HEK293 (cell line): ENCODE measurements at regions not wholly inside any gene's neighbourhood (a gene's known extent, or its start where the extent isn't known, plus 50 kb on each side); places are given as distances from the start of the nearest gene placed in this dataset.

Experiments
- BCL11A ChIP-seq: fragments of 450-650 bp; formaldehyde crosslinking; IDR thresholded peaks from 2 replicates; pipeline ENCODE4 v1.5.1; 2016; ENCODE audit warnings: low read depth, missing biosample characterization, missing genetic modification characterization
- BCL11B ChIP-seq: fragments of 450-650 bp; formaldehyde crosslinking; IDR thresholded peaks from 2 replicates; pipeline ENCODE4 v1.5.1; 2016; ENCODE audit warnings: low read depth, missing biosample characterization, missing genetic modification characterization
- GLI4 ChIP-seq: fragments of 450-650 bp; formaldehyde crosslinking; IDR thresholded peaks from 2 replicates; pipeline ENCODE4 v1.5.1; 2016; ENCODE audit warnings: missing biosample characterization, missing genetic modification characterization
- GLIS1 ChIP-seq: fragments of 450-650 bp; formaldehyde crosslinking; IDR thresholded peaks from 2 replicates; pipeline ENCODE4 v1.5.1; 2016; ENCODE audit warnings: missing biosample characterization, missing genetic modification characterization
- GLIS2 ChIP-seq: fragments of 450-650 bp; formaldehyde crosslinking; IDR thresholded peaks from 2 replicates; pipeline ENCODE4 v1.5.1; 2016; ENCODE audit warnings: missing biosample characterization, missing genetic modification characterization
- HOXA7 ChIP-seq: sonication (generic); formaldehyde crosslinking; IDR thresholded peaks from 2 replicates; pipeline ENCODE4 v1.8.1; 2022; ENCODE audit warnings: missing genetic modification reagents, borderline replicate concordance
- IKZF3 ChIP-seq: fragments of 450-650 bp; IDR thresholded peaks from 2 replicates; pipeline ENCODE4 v1.5.0; 2018; ENCODE audit warnings: missing biosample characterization, mild to moderate bottlenecking, missing genetic modification characterization, moderate library complexity
- KLF1 ChIP-seq: fragments of 450-650 bp; formaldehyde crosslinking; IDR thresholded peaks from 2 replicates; pipeline ENCODE4 v1.5.1; 2016; ENCODE audit warnings: missing biosample characterization, missing genetic modification characterization
- KLF10 ChIP-seq: fragments of 450-650 bp; IDR thresholded peaks from 2 replicates; pipeline ENCODE4 v1.5.1; 2018; ENCODE audit warnings: missing biosample characterization, mild to moderate bottlenecking, missing genetic modification characterization
- KLF7 ChIP-seq: fragments of 450-650 bp; formaldehyde crosslinking; IDR thresholded peaks from 2 replicates; pipeline ENCODE4 v1.5.1; 2016; ENCODE audit warnings: missing biosample characterization, missing genetic modification characterization, borderline replicate concordance
- PATZ1 ChIP-seq: fragments of 450-650 bp; formaldehyde crosslinking; IDR thresholded peaks from 2 replicates; pipeline ENCODE4 v1.5.1; 2016; ENCODE audit warnings: missing biosample characterization, missing genetic modification characterization
- SCRT2 ChIP-seq: fragments of 450-650 bp; formaldehyde crosslinking; IDR thresholded peaks from 2 replicates; pipeline ENCODE4 v1.5.1; 2016; ENCODE audit warnings: missing biosample characterization, missing genetic modification characterization
- SP7 ChIP-seq: fragments of 450-650 bp; formaldehyde crosslinking; IDR thresholded peaks from 2 replicates; pipeline ENCODE4 v1.5.1; 2016; ENCODE audit warnings: missing biosample characterization, missing genetic modification characterization
- TSHZ1 ChIP-seq: fragments of 450-650 bp; formaldehyde crosslinking; IDR thresholded peaks from 2 replicates; pipeline ENCODE4 v1.5.1; 2016; ENCODE audit warnings: missing biosample characterization, missing genetic modification characterization, borderline replicate concordance
- YY1 ChIP-seq: fragments of 450-650 bp; formaldehyde crosslinking; IDR thresholded peaks from 2 replicates; pipeline ENCODE4 v1.5.1; 2018; ENCODE audit warnings: missing biosample characterization, missing genetic modification characterization
- ZBTB17 ChIP-seq: fragments of 450-650 bp; formaldehyde crosslinking; IDR thresholded peaks from 2 replicates; pipeline ENCODE4 v1.5.1; 2016; ENCODE audit warnings: missing biosample characterization, missing genetic modification characterization
- ZNF16 ChIP-seq: fragments of 450-650 bp; formaldehyde crosslinking; IDR thresholded peaks from 2 replicates; pipeline ENCODE4 v1.5.1; 2016; ENCODE audit warnings: low read depth, missing biosample characterization, missing genetic modification characterization
- ZNF19 ChIP-seq: fragments of 450-650 bp; formaldehyde crosslinking; IDR thresholded peaks from 2 replicates; pipeline ENCODE4; 2016; ENCODE audit warnings: missing biosample characterization, missing genetic modification characterization, low read depth
- ZNF2 ChIP-seq: fragments of 450-650 bp; formaldehyde crosslinking; IDR thresholded peaks from 2 replicates; pipeline ENCODE4 v1.5.1; 2016; ENCODE audit warnings: missing biosample characterization, missing genetic modification characterization
- ZNF223 ChIP-seq: fragments of 450-650 bp; formaldehyde crosslinking; IDR thresholded peaks from 2 replicates; pipeline ENCODE4 v1.5.1; 2016; ENCODE audit warnings: missing biosample characterization, missing genetic modification characterization
- ZNF266 ChIP-seq: fragments of 450-650 bp; formaldehyde crosslinking; IDR thresholded peaks from 2 replicates; pipeline ENCODE4 v1.5.1; 2016; ENCODE audit warnings: missing biosample characterization, missing genetic modification characterization, low read depth
- ZNF335 ChIP-seq: fragments of 450-650 bp; formaldehyde crosslinking; conservative IDR thresholded peaks from 2 replicates; pipeline ENCODE4 v1.5.1; 2016; ENCODE audit warnings: missing biosample characterization, missing genetic modification characterization
- ZNF354C ChIP-seq: fragments of 450-650 bp; formaldehyde crosslinking; IDR thresholded peaks from 2 replicates; pipeline ENCODE4 v1.5.1; 2016; ENCODE audit warnings: missing biosample characterization, missing genetic modification characterization, low read depth, borderline replicate concordance
- ZNF404 ChIP-seq: fragments of 450-650 bp; formaldehyde crosslinking; IDR thresholded peaks from 2 replicates; pipeline ENCODE4 v1.5.1; 2017; ENCODE audit warnings: missing biosample characterization, missing genetic modification characterization
- ZNF513 ChIP-seq: fragments of 450-650 bp; IDR thresholded peaks from 2 replicates; pipeline ENCODE4 v1.5.1; 2018; ENCODE audit warnings: missing biosample characterization, missing genetic modification characterization
- ZNF544 ChIP-seq: fragments of 450-650 bp; formaldehyde crosslinking; IDR thresholded peaks from 2 replicates; pipeline ENCODE4 v1.5.0; 2017; ENCODE audit warnings: missing biosample characterization, missing genetic modification characterization
- ZNF555 ChIP-seq: fragments of 450-650 bp; formaldehyde crosslinking; conservative IDR thresholded peaks from 2 replicates; pipeline ENCODE4 v1.5.1; 2017; ENCODE audit warnings: missing biosample characterization, mild to moderate bottlenecking, missing genetic modification characterization, inconsistent platforms
- ZNF585B ChIP-seq: fragments of 450-650 bp; formaldehyde crosslinking; IDR thresholded peaks from 2 replicates; pipeline ENCODE4 v1.5.1; 2016; ENCODE audit warnings: missing biosample characterization, missing genetic modification characterization
- ZNF596 ChIP-seq: fragments of 450-650 bp; IDR thresholded peaks from 2 replicates; pipeline ENCODE4 v1.5.0; 2018; ENCODE audit warnings: missing biosample characterization, mild to moderate bottlenecking, missing genetic modification characterization, moderate library complexity
- ZNF624 ChIP-seq: fragments of 450-650 bp; formaldehyde crosslinking; IDR thresholded peaks from 2 replicates; pipeline ENCODE4 v1.5.1; 2017; ENCODE audit warnings: missing biosample characterization, missing genetic modification characterization
- ZNF645 ChIP-seq: fragments of 450-650 bp; formaldehyde crosslinking; IDR thresholded peaks from 2 replicates; pipeline ENCODE4; 2016; ENCODE audit warnings: missing biosample characterization, missing genetic modification characterization
- ZNF654 ChIP-seq: fragments of 450-650 bp; formaldehyde crosslinking; IDR thresholded peaks from 2 replicates; pipeline ENCODE4 v1.5.1; 2016; ENCODE audit warnings: low read depth, missing biosample characterization, missing genetic modification characterization
- ZNF777 ChIP-seq: fragments of 450-650 bp; formaldehyde crosslinking; IDR thresholded peaks from 2 replicates; pipeline ENCODE4 v1.5.1; 2017; ENCODE audit warnings: missing biosample characterization, missing genetic modification characterization, borderline replicate concordance
- ZNF843 ChIP-seq: fragments of 450-650 bp; formaldehyde crosslinking; IDR thresholded peaks from 2 replicates; pipeline ENCODE4 v1.5.1; 2016; ENCODE audit warnings: missing biosample characterization, missing genetic modification characterization

GRCh38 chr17:27960183-27960849, 67.2 kb upstream of the LYRM9 start (continued):
- TF ChIP-seq ZNF513 (tag by site-specific recombination) = no peak
- no peak for TF ChIP-seq ZNF266 (tag by site-specific recombination)
- no peak for TF ChIP-seq ZNF624
- peak; percentile 39; the same call in 1 of the 2 replicates for TF ChIP-seq KLF10 (tag by site-specific recombination)
- TF ChIP-seq GLIS2 (tag by site-specific recombination) = no peak
- no peak for TF ChIP-seq HOXA7
- peak; percentile 37; the same call in 1 of the 2 replicates for TF ChIP-seq ZNF843 (tag by site-specific recombination)
- TF ChIP-seq ZNF223 (tag by site-specific recombination) = no peak
- TF ChIP-seq KLF1 (tag by site-specific recombination) = no peak
- 0 out of 2 replicates have a peak, but pooled peaks have one; percentile 20 for TF ChIP-seq BCL11B (tag by site-specific recombination)
- TF ChIP-seq BCL11A (tag by site-specific recombination) = peak; percentile 64; the same call in 1 of the 2 replicates
- TF ChIP-seq ZNF19 = no peak
- no peak for TF ChIP-seq ZNF404
- no peak for TF ChIP-seq GLI4
- TF ChIP-seq ZBTB17 (tag by site-specific recombination) = no peak
- TF ChIP-seq IKZF3 (tag by site-specific recombination) = peak; percentile 51; the same call in 1 of the 2 replicates
- 0 out of 2 replicates have a peak, but pooled peaks have one; percentile 15 for TF ChIP-seq PATZ1 (tag by site-specific recombination)
- peak; percentile 52; the same call in 1 of the 2 replicates for TF ChIP-seq SP7 (tag by site-specific recombination)
- TF ChIP-seq ZNF777 (tag by site-specific recombination) = no peak
- no peak for TF ChIP-seq GLIS1 (tag by site-specific recombination)
- 0 out of 2 replicates have a peak, but pooled peaks have one; percentile 20 for TF ChIP-seq ZNF335 (tag by site-specific recombination)
- TF ChIP-seq KLF7 (tag by site-specific recombination) = no peak
- TF ChIP-seq ZNF645 (tag by site-specific recombination) = no peak
- TF ChIP-seq ZNF544 (tag by site-specific recombination) = no peak
- TF ChIP-seq ZNF16 = no peak
- TF ChIP-seq ZNF555 (tag by site-specific recombination) = no peak
- no peak for TF ChIP-seq ZNF585B (tag by site-specific recombination)
- TF ChIP-seq ZNF596 (tag by site-specific recombination) = no peak
- TF ChIP-seq SCRT2 = no peak
- TF ChIP-seq ZNF2 = no peak
- TF ChIP-seq TSHZ1 (tag by site-specific recombination) = peak; percentile 57; the same call in 1 of the 2 replicates
- TF ChIP-seq YY1 = no peak
- TF ChIP-seq ZNF654 (tag by site-specific recombination) = peak; percentile 6; the same call in 1 of the 2 replicates
- TF ChIP-seq ZNF354C (tag by site-specific recombination) = no peak
